Smooth muscle cell (in vitro differentiated cells): ENCODE measurements at regions not wholly inside any gene's neighbourhood (a gene's known extent, or its start where the extent isn't known, plus 50 kb on each side); places are given as distances from the start of the nearest gene placed in this dataset.

ENCODE experiments used
- DNase-seq: peaks from one replicate; lab custom pipeline; 2025; ENCODE audit not compliant: unreplicated experiment; lab: John Stamatoyannopoulos, UW
- H2AFZ ChIP-seq: fragments of 200-600 bp; sonication (generic); 2 replicates; pipeline ENCODE4 v1.6.0; 2016; ENCODE audit warnings: antibody characterized with exemption, low read depth, mild to moderate bottlenecking
- H3F3A ChIP-seq: fragments of 200-600 bp; sonication (generic); 2 replicates; pipeline ENCODE4 v1.6.0; 2017; ENCODE audit warnings: antibody characterized with exemption, low read depth
- H3K27ac ChIP-seq: fragments of 200-600 bp; sonication (generic); 2 replicates; pipeline ENCODE4 v1.5.1; 2016; ENCODE audit warnings: low read depth, mild to moderate bottlenecking
- H3K27me3 ChIP-seq: fragments of 200-600 bp; sonication (generic); 2 replicates; pipeline ENCODE4 v1.6.1; 2016; ENCODE audit warnings: low read depth, mild to moderate bottlenecking
- H3K36me3 ChIP-seq: fragments of 200-600 bp; sonication (generic); 2 replicates; pipeline ENCODE4 v1.5.1; 2016; ENCODE audit warnings: low read depth
- H3K4me1 ChIP-seq: fragments of 200-600 bp; sonication (generic); 2 replicates; pipeline ENCODE4 v1.5.1; 2016; ENCODE audit warnings: low read depth
- H3K4me2 ChIP-seq: fragments of 200-600 bp; sonication (generic); 2 replicates; pipeline ENCODE4 v1.6.0; 2016; ENCODE audit warnings: mild to moderate bottlenecking
- H3K4me3 ChIP-seq: fragments of 200-600 bp; sonication (generic); 2 replicates; pipeline ENCODE4 v1.5.1; 2016; ENCODE audit warnings: mild to moderate bottlenecking
- H3K79me2 ChIP-seq: fragments of 200-600 bp; sonication (generic); 2 replicates; pipeline ENCODE4 v1.6.0; 2016; ENCODE audit warnings: low read depth, mild to moderate bottlenecking
- H3K9ac ChIP-seq: fragments of 200-600 bp; sonication (generic); 2 replicates; pipeline ENCODE4 v1.6.0; 2016; ENCODE audit warnings: low read depth
- H3K9me3 ChIP-seq: fragments of 200-600 bp; sonication (generic); replicated peaks from 2 replicates; pipeline ENCODE4 v1.5.1; 2016; ENCODE audit warnings: low read depth
- H4K20me1 ChIP-seq: fragments of 200-600 bp; sonication (generic); 2 replicates; pipeline ENCODE4 v1.6.0; 2016; ENCODE audit warnings: low read depth
- CTCF ChIP-seq: fragments of 200-600 bp; sonication (generic); IDR thresholded peaks from 2 replicates; pipeline ENCODE4 v1.5.1; 2017; ENCODE audit warnings: borderline replicate concordance, mild to moderate bottlenecking, antibody characterized with exemption; ENCODE audit not compliant: insufficient read depth, poor library complexity, severe bottlenecking
- WGBS: methylation state at CpG from one replicate; pipeline ENCODE4 v1.1.7; 2016; ENCODE audit warnings: low lambda C conversion rate; 5-methylcytosine and 5-hydroxymethylcytosine counted together

GRCh38 chr18:60024345-60024744 lies 124.5 kb downstream of the PMAIP1 start:
- no peaks in the 10 kb centered on the region for H3K9me3 ChIP-seq
- H4K20me1 ChIP-seq, result no peaks in the 10 kb centered on the region
- H3K79me2 ChIP-seq, result no peaks in the 10 kb centered on the region
- H3K27ac ChIP-seq, result no peak overlapping the region
- H3K36me3 ChIP-seq, result no peaks in the 10 kb centered on the region
- H3K27me3 ChIP-seq, result no peaks in the 10 kb centered on the region
- peak overlapping the region; percentile 89 for H2AFZ ChIP-seq
- no peak for TF ChIP-seq CTCF
- WGBS, result 70% methylated on average over 3 of the region's 3 CpGs
- no peak overlapping the region for H3K4me3 ChIP-seq
- H3K9ac ChIP-seq, result no peak overlapping the region
- H3F3A ChIP-seq, result no peaks in the 10 kb centered on the region
- peak overlapping the region; percentile 67 for H3K4me2 ChIP-seq
- peaks cover 7% of the 10 kb centered on the region for H3K4me1 ChIP-seq
- DNase-seq, result no peak

- Histone ChIP-seq H3F3A (no peaks in the 10 kb centered on the region), H3K27me3 (no peaks in the 10 kb centered on the region), H3K4me1 (peaks cover 7% of the 10 kb centered on the region), H3K79me2 (no peaks in the 10 kb centered on the region), H3K9ac (no peak overlapping the region), H2AFZ (no peak overlapping the region), H3K9me3 (no peaks in the 10 kb centered on the region), H3K4me3 (no peak overlapping the region), H3K27ac (no peak overlapping the region), H4K20me1 (no peaks in the 10 kb centered on the region), H3K36me3 (no peaks in the 10 kb centered on the region), H3K4me2 (no peak overlapping the region)
- 89% methylated on average over 2 of the region's 2 CpGs for WGBS
- DNase-seq, result no peak
- TF ChIP-seq CTCF, result no peak
Observed at GRCh38 chr18:60022671-60023276, 123.0 kb downstream of the PMAIP1 start.

- no peaks in the 10 kb centered on the region for H3F3A ChIP-seq
- TF ChIP-seq CTCF, result no peak
- H3K4me2 ChIP-seq, result no peak overlapping the region
Observed at GRCh38 chr18:60021556-60021955, 121.8 kb downstream of the PMAIP1 start.

More at GRCh38 chr18:60021556-60021955, 121.8 kb downstream of the PMAIP1 start:
- Histone ChIP-seq H4K20me1 (no peaks in the 10 kb centered on the region), H3K27ac (no peak overlapping the region), H2AFZ (no peak overlapping the region), H3K4me3 (no peak overlapping the region), H3K9me3 (no peaks in the 10 kb centered on the region), H3K4me1 (peaks cover 7% of the 10 kb centered on the region), H3K36me3 (no peaks in the 10 kb centered on the region), H3K27me3 (no peaks in the 10 kb centered on the region), H3K79me2 (no peaks in the 10 kb centered on the region), H3K9ac (no peak overlapping the region)
- DNase-seq, result no peak
